Ovary (tissue), 7 donors: ENCODE measurements at regions not wholly inside any gene's neighbourhood (a gene's known extent, or its start where the extent isn't known, plus 50 kb on each side); places are given as distances from the start of the nearest gene placed in this dataset.

Experiments
- DNase-seq, 5 donors: peaks; one replicate each; pipeline ENCODE4 v3.0.0-alpha.2; 2019 to 2020
- H3K27ac ChIP-seq, 2 donors: fragments of 200-600 bp; one replicate each; pipeline versions ENCODE4 v1.5.1 to v1.8.0; 2019 to 2022
- H3K27me3 ChIP-seq: fragments of 200-600 bp; one replicate; pipeline ENCODE4 v1.8.0; 2022
- H3K36me3 ChIP-seq: fragments of 200-600 bp; sonication (generic); one replicate; pipeline ENCODE4 v1.5.1; 2019
- H3K4me1 ChIP-seq: one replicate; pipeline ENCODE4 v1.8.1; 2013; ENCODE audit warnings: mild to moderate bottlenecking, moderate library complexity; ENCODE audit not compliant: insufficient read depth
- H3K4me3 ChIP-seq: fragments of 200-600 bp; sonication (generic); one replicate; pipeline ENCODE4 v1.5.1; 2017
- H3K9me3 ChIP-seq, 2 donors: fragments of 200-600 bp in 1 of 2; sonication (generic) in 1 of 2; one replicate each; pipeline versions ENCODE4 v1.5.1 to v1.8.1; 2013 to 2019; ENCODE audit warnings: mild to moderate bottlenecking in 1 of 2, moderate library complexity in 1 of 2
- CTCF ChIP-seq, 3 donors: fragments of 450-650 bp in 2 of 3; fragments of 200-600 bp in 1 of 3; IDR thresholded peaks; one replicate each; pipeline versions ENCODE4 v1.5.1 to v1.8.0; 2016 to 2022; ENCODE audit warnings: antibody characterized with exemption in 3 of 3, mild to moderate bottlenecking in 1 of 3
- EP300 ChIP-seq: sonication (generic); formaldehyde crosslinking; IDR thresholded peaks from one replicate; pipeline ENCODE4 v1.6.1; 2017; ENCODE audit warnings: antibody characterized with exemption
- POLR2A ChIP-seq: fragments of 450-650 bp; IDR thresholded peaks from one replicate; pipeline ENCODE4 v1.6.1; 2017; ENCODE audit warnings: antibody characterized with exemption, mild to moderate bottlenecking, moderate library complexity
- WGBS, 3 donors: extraction: QIAGEN DNeasy Blood & Tissue Kit in 1 of 3; methylation state at CpG; one replicate each; pipeline versions ENCODE4 v1.1.5 to v1.1.7; 2013 to 2017; 5-methylcytosine and 5-hydroxymethylcytosine counted together
- intact Hi-C, 4 donors: fragments of 100-400 bp; cut with DNase I; formaldehyde crosslinking; loops; one replicate each; pipeline versions ENCODE4 v1.11.0 to v1.15.1; 2022 to 2023
- donor health status: DM: no; HTN: no; CAD: no; lungs with moderate emphysema.
- donor health status: DM: no; HTN: no; CAD: no.
- donor health status: Bipolar disorder and iron deficiency.
- donor health status: DM: no; HTN: no; CAD: no.
- donor health status: DM: yes; HTN: yes; CAD: no.

- no peaks in the 10 kb centered on the region for H3K27me3 ChIP-seq
- H3K27ac ChIP-seq: no peak overlapping the region
- H3K9me3 ChIP-seq: no peaks in the 10 kb centered on the region
- no peak overlapping the region for H3K4me3 ChIP-seq
- intact Hi-C loops: no loop called here
- no peak for DNase-seq
- H3K4me1 ChIP-seq: no peaks in the 10 kb centered on the region
- WGBS, 3 donors: 68 to 78% (median 70%) methylated on average over 12 of the region's 12 CpGs
- H3K36me3 ChIP-seq: no peaks in the 10 kb centered on the region
- TF ChIP-seq CTCF (IDR thresholded peaks at IDR 0.05) (no peak), EP300 (no peak), POLR2A (no peak)
These were observed 63.9 kb upstream of the GATA2 start for GRCh38 chr3:128556907-128557306.

- intact Hi-C loops: no loop called here
- Histone ChIP-seq H3K27me3 (no peaks in the 10 kb centered on the region), H3K9me3 (no peaks in the 10 kb centered on the region), H3K36me3 (no peaks in the 10 kb centered on the region), H3K27ac (no peak overlapping the region), H3K4me1 (no peaks in the 10 kb centered on the region), H3K4me3 (no peak overlapping the region)
- no peak for DNase-seq
- TF ChIP-seq CTCF (IDR thresholded peaks at IDR 0.05) (no peak), POLR2A (no peak), EP300 (no peak)
- 75 to 85% (median 81%) methylated on average over 10 of the region's 10 CpGs for WGBS, 3 donors
These were observed 63.4 kb upstream of the GATA2 start for GRCh38 chr3:128556384-128556783.

- no peak overlapping the region for H3K4me3 ChIP-seq
- no peak overlapping the region for H3K27ac ChIP-seq
- TF ChIP-seq EP300 (no peak), POLR2A (no peak), CTCF (IDR thresholded peaks at IDR 0.05) (no peak)
- intact Hi-C loops: no loop called here
- no peaks in the 10 kb centered on the region for H3K9me3 ChIP-seq
- 16 to 30% (median 22%) methylated on average over 10 to 17 of the region's 17 CpGs for WGBS, 3 donors
- no peaks in the 10 kb centered on the region for H3K4me1 ChIP-seq
- H3K27me3 ChIP-seq: no peaks in the 10 kb centered on the region
- DNase-seq: no peak
- H3K36me3 ChIP-seq: no peaks in the 10 kb centered on the region
These were observed 62.8 kb upstream of the GATA2 start for GRCh38 chr3:128555841-128556240.

GRCh38 chr3:128555098-128555825, 62.3 kb upstream of the GATA2 start:
- Histone ChIP-seq H3K27me3 (no peaks in the 10 kb centered on the region), H3K9me3 (no peaks in the 10 kb centered on the region), H3K4me1 (no peaks in the 10 kb centered on the region), H3K27ac (no peak overlapping the region), H3K4me3 (no peak overlapping the region), H3K36me3 (no peaks in the 10 kb centered on the region)
- intact Hi-C loops: no loop called here
- TF ChIP-seq EP300 (no peak), CTCF (IDR thresholded peaks at IDR 0.05) (no peak), POLR2A (no peak)
- 2 to 7% (median 3%) methylated on average over 51 to 68 of the region's 68 CpGs for WGBS, 3 donors
- peak in 3 of 5 donors; percentile 34 to 52 (median 44) for DNase-seq
